ENCODE measurements at regions not wholly inside any gene's neighbourhood (a gene's known extent, or its start where the extent isn't known, plus 50 kb on each side); places are given as distances from the start of the nearest gene placed in this dataset.

- TF ChIP-seq POLR2A (IDR thresholded peaks at IDR 0.05): no peak
- TF ChIP-seq, protein P1, sequence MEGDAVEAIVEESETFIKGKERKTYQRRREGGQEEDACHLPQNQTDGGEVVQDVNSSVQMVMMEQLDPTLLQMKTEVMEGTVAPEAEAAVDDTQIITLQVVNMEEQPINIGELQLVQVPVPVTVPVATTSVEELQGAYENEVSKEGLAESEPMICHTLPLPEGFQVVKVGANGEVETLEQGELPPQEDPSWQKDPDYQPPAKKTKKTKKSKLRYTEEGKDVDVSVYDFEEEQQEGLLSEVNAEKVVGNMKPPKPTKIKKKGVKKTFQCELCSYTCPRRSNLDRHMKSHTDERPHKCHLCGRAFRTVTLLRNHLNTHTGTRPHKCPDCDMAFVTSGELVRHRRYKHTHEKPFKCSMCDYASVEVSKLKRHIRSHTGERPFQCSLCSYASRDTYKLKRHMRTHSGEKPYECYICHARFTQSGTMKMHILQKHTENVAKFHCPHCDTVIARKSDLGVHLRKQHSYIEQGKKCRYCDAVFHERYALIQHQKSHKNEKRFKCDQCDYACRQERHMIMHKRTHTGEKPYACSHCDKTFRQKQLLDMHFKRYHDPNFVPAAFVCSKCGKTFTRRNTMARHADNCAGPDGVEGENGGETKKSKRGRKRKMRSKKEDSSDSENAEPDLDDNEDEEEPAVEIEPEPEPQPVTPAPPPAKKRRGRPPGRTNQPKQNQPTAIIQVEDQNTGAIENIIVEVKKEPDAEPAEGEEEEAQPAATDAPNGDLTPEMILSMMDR (IDR thresholded peaks at IDR 0.05): no peak
Observed at GRCh38 chr4:176539785-176540175, 220.0 kb downstream of the SPCS3 start.

All from thyroid gland (tissue), 4 donors.